ENCODE measurements at regions not wholly inside any gene's neighbourhood (a gene's known extent, or its start where the extent isn't known, plus 50 kb on each side); places are given as distances from the start of the nearest gene placed in this dataset.

DNA sequence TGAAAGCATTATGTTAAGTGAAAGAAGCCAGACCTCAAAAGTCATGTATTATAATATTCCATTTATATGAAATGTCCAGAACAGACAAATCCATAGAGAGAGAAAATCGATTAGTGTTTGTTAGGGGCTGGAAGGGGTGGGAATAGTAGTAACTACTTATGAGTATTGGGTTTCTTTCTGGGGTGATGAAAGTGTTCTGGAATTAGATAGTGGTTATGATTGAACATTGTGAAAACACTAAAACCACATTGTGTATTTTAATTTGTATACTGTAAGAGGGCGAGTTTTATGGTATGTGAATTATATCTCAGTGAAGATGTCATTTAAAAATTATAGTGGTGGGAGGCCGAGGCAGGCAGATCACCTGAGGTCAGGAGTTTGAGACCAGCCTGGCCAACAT lies 52.0 kb upstream of the KIF13A start:
- TF ChIP-seq, protein P1, sequence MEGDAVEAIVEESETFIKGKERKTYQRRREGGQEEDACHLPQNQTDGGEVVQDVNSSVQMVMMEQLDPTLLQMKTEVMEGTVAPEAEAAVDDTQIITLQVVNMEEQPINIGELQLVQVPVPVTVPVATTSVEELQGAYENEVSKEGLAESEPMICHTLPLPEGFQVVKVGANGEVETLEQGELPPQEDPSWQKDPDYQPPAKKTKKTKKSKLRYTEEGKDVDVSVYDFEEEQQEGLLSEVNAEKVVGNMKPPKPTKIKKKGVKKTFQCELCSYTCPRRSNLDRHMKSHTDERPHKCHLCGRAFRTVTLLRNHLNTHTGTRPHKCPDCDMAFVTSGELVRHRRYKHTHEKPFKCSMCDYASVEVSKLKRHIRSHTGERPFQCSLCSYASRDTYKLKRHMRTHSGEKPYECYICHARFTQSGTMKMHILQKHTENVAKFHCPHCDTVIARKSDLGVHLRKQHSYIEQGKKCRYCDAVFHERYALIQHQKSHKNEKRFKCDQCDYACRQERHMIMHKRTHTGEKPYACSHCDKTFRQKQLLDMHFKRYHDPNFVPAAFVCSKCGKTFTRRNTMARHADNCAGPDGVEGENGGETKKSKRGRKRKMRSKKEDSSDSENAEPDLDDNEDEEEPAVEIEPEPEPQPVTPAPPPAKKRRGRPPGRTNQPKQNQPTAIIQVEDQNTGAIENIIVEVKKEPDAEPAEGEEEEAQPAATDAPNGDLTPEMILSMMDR (conservative IDR thresholded peaks at IDR 0.05; ENCODE audit: low read length): no peak
- no peak for TF ChIP-seq EZH2phosphoT487 (IDR thresholded peaks at IDR 0.05; ENCODE audit: borderline replicate concordance, low read depth, low read length)

Measured in OCI-LY7 (cell line).